Endothelial cell of umbilical vein (primary cell): ENCODE measurements at regions not wholly inside any gene's neighbourhood (a gene's known extent, or its start where the extent isn't known, plus 50 kb on each side); places are given as distances from the start of the nearest gene placed in this dataset.

ENCODE experiments used
- CTCF ChIP-seq, 2 donors: IDR thresholded peaks; 1 replicate in 1 of 2; 2 replicates in 1 of 2; pipeline ENCODE4 v1.5.1; 2011; ENCODE audit warnings: low read length in 2 of 2, mild to moderate bottlenecking in 2 of 2, moderate library complexity in 2 of 2, control low read depth in 1 of 2, inconsistent platforms in 1 of 2, low read depth in 1 of 2; ENCODE audit not compliant: insufficient read depth in 1 of 2; ENCODE audit errors: extremely low read depth in 1 of 2
- EZH2 ChIP-seq: IDR thresholded peaks from 2 replicates; pipeline ENCODE4 v1.6.1; 2012; ENCODE audit warnings: borderline replicate concordance, low read depth, mild to moderate bottlenecking, moderate library complexity, low read length, inconsistent platforms; ENCODE audit not compliant: severe bottlenecking
- FOS ChIP-seq: IDR thresholded peaks from 2 replicates; pipeline ENCODE4 v1.6.1; 2011; ENCODE audit warnings: mild to moderate bottlenecking, low read length, moderate library complexity, borderline replicate concordance; ENCODE audit not compliant: insufficient read depth
- MAX ChIP-seq: IDR thresholded peaks from 2 replicates; pipeline ENCODE4 v1.6.1; 2011; ENCODE audit not compliant: insufficient read depth, insufficient read length
- POLR2A ChIP-seq: IDR thresholded peaks from 2 replicates; pipeline ENCODE4 v1.6.1; 2012; ENCODE audit warnings: low read depth, mild to moderate bottlenecking, control low read depth, low read length
- POLR2AphosphoS5 ChIP-seq: IDR thresholded peaks from 2 replicates; pipeline ENCODE4 v1.6.1; 2012; ENCODE audit warnings: low read depth, mild to moderate bottlenecking, control low read depth, low read length, moderate library complexity; ENCODE audit not compliant: insufficient read depth

DNA sequence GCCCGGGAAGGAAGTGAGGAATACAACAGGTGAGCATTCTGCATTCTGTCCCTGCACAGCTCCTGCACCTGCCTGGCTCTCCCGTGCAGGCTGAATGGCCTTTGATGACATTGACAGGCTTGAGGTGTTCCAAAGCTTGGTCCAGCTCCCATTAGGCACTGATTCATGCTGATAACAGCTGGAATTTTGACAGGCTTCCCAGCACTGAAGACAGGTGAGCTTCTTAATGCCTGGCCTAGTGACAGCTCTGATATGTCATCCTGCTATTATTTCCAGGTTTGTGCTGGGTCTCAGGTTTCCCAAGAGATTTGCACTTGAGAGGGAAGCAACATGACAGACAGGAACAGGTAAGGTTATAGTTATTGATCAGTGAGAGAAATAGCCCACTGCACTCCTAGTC, 58.0 kb upstream of the MTNR1B start:
- TF ChIP-seq CTCF (IDR thresholded peaks at IDR 0.05; ENCODE audit: extremely low read depth in 1 of 2, insufficient read depth in 1 of 2, low read depth in 1 of 2, low read length in 2 of 2) (no peak), POLR2AphosphoS5 (no peak), EZH2 (no peak), POLR2A (no peak), FOS (no peak), MAX (no peak)
